Panc1 (cell line): ENCODE measurements at regions not wholly inside any gene's neighbourhood (a gene's known extent, or its start where the extent isn't known, plus 50 kb on each side); places are given as distances from the start of the nearest gene placed in this dataset.

Source experiments
- POLR2AphosphoS5 ChIP-seq: IDR thresholded peaks from 2 replicates; pipeline ENCODE4 v1.6.1; 2012; ENCODE audit warnings: mild to moderate bottlenecking, low read depth, low read length, moderate library complexity
- REST ChIP-seq, 2 experiments: IDR thresholded peaks; 2 replicates each; pipeline ENCODE4 v1.6.1; 2011 to 2012; ENCODE audit warnings: low read depth in 2 of 2, control low read depth in 1 of 2, low read length in 1 of 2, mild to moderate bottlenecking in 1 of 2, moderate library complexity in 1 of 2; ENCODE audit not compliant: insufficient read depth in 1 of 2
- SIN3A ChIP-seq: IDR thresholded peaks from 2 replicates; pipeline ENCODE4 v1.6.1; 2012; ENCODE audit warnings: low read depth, mild to moderate bottlenecking, low read length, moderate library complexity, borderline replicate concordance; ENCODE audit not compliant: insufficient read depth
- TCF7L2 ChIP-seq: IDR thresholded peaks from 2 replicates; pipeline ENCODE4 v1.6.1; 2011; ENCODE audit warnings: mild to moderate bottlenecking, low read depth, low read length, inconsistent platforms
- TF ChIP-seq, protein P1 (sequence below): fragments of 450-650 bp; IDR thresholded peaks from 2 replicates; pipeline ENCODE4 v1.5.1; 2017; ENCODE audit warnings: mild to moderate bottlenecking

GRCh38 chr3:78390221-78390620 lies 1350.3 kb downstream of the ROBO2 start:
- TF ChIP-seq, protein P1, sequence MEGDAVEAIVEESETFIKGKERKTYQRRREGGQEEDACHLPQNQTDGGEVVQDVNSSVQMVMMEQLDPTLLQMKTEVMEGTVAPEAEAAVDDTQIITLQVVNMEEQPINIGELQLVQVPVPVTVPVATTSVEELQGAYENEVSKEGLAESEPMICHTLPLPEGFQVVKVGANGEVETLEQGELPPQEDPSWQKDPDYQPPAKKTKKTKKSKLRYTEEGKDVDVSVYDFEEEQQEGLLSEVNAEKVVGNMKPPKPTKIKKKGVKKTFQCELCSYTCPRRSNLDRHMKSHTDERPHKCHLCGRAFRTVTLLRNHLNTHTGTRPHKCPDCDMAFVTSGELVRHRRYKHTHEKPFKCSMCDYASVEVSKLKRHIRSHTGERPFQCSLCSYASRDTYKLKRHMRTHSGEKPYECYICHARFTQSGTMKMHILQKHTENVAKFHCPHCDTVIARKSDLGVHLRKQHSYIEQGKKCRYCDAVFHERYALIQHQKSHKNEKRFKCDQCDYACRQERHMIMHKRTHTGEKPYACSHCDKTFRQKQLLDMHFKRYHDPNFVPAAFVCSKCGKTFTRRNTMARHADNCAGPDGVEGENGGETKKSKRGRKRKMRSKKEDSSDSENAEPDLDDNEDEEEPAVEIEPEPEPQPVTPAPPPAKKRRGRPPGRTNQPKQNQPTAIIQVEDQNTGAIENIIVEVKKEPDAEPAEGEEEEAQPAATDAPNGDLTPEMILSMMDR = no peak
- no peak for TF ChIP-seq POLR2AphosphoS5
- TF ChIP-seq SIN3A = no peak
- TF ChIP-seq REST (IDR thresholded peaks at IDR 0.05; ENCODE audit: insufficient read depth in 1 of 2, low read depth in 2 of 2, low read length in 1 of 2) = no peak
- no peak for TF ChIP-seq TCF7L2
